HG03571 (cell line): ENCODE measurements at regions not wholly inside any gene's neighbourhood (a gene's known extent, or its start where the extent isn't known, plus 50 kb on each side); places are given as distances from the start of the nearest gene placed in this dataset.

ENCODE experiments used
- ATAC-seq: cut with Tn5 transposase; IDR thresholded peaks from one replicate; pipeline ENCODE4 v1.9.1; 2021; ENCODE audit not compliant: unreplicated experiment

- ATAC-seq: no peak
Measured at GRCh38 chr7:118013252-118014010, 140.2 kb upstream of the CTTNBP2 start.

DNA sequence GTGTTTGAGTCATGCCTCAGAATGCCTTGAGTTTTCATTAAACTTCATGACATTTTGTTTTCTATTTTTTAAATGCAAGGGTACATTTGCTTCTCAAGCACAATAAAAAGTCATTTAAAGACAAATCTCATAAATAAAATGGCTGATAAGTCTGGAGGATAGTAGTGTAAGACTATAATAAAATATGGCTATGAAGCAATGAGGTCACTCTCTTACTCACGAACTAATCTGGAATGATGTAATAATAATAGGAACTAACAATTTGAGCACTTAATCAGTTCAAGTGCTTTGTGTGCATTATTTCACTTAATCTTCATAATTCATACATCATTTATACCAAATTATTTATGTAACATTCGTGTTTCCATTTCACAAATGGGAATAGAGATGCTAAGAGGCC, 149.3 kb upstream of the CTTNBP2 start:
- ATAC-seq: no peak

DNA sequence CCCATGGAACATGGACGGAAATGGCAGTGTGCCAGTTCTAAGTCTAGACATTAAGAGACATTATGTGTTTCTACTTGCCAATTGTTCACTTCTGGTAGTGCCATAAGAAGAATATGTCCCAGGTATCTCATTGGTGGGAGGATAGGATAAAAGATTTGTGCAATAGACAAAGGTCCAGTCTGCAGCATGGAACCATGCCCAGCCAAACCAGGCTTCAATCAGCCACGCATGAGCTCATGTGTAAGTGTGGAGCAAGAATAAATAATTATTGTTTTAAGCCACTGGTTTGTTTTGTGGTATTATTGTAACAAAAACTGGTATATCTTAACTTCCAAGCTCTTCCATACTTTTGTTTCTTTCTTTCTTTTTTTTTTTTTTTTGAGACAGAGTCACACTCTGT, 153.6 kb upstream of the CTTNBP2 start:
- no peak for ATAC-seq

DNA sequence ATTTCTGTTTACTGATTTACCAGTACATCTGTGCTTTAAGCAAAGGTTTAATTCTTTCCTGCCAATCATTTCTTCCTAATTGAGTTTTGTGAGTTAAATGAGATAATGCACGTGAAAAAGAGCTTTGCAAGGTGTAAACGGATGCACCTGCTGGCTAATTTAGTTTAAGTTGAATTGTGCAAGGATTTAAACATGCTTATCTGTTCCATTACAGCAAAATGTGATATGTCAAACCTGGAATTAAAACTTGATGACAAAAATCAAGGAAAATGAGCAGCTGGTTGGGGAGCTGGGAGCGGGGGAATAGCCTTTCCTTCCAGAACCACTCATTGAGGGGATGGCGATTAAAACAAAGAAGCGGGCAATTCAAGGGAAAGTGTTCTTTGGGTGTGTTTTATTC, 155.0 kb upstream of the CTTNBP2 start:
- ATAC-seq: no peak

GRCh38 chr7:118029826-118030422, 154.0 kb upstream of the LSM8 start:
- ATAC-seq: no peak

DNA sequence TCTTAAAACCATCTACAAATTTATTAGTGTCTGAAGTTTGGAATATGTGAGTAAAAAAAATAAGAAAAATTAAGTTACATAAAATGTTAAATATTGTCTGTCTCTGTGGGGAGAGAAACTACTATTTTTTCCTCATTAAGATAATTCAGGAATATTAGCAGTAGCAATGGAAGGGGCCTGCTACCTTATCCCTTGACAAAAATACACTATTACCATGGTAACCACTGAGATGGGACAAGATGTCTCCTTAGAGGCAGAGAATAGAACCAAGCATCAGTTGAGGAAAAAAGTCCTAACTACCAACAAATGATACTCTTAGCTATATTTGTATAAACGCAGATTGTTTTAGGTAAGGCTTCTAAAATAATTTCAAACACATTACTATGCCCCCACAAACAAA, 150.7 kb upstream of the LSM8 start:
- no peak for ATAC-seq

GRCh38 chr7:118039963-118040489, 143.9 kb upstream of the LSM8 start:
- peak; percentile 36 for ATAC-seq

- ATAC-seq: peak; percentile 88
Measured at GRCh38 chr7:118040562-118040961, 143.4 kb upstream of the LSM8 start.

GRCh38 chr7:118041251-118041878, 142.6 kb upstream of the LSM8 start:
- ATAC-seq: no peak

GRCh38 chr7:118045629-118046028, 138.3 kb upstream of the LSM8 start:
- no peak for ATAC-seq

- ATAC-seq: no peak
Measured at GRCh38 chr7:118046086-118046485, 137.9 kb upstream of the LSM8 start.

GRCh38 chr7:118046801-118047200, 137.2 kb upstream of the LSM8 start:
- ATAC-seq: no peak

DNA sequence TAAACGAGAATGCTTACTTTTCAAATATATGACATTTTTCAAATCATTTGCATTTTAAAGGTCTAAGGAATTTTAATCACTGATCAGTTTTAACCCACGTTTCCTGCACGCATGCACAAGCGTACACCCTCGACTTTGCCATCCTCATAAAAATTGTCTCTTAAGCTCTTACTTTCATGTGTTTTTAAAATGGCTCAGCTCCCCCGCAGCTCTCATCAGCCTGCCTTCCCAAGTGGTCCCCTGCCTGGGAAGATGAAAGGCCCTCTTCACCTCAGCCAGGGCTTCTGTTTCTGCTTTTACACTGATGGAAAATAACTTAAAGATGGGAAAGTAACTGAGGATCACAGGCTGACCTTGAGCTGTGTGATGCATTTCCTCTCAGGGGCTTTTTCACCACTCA, 131.6 kb upstream of the LSM8 start:
- no peak for ATAC-seq

GRCh38 chr7:118053353-118053752, 130.6 kb upstream of the LSM8 start:
- ATAC-seq: no peak

GRCh38 chr7:118054529-118054928, 129.4 kb upstream of the LSM8 start:
- no peak for ATAC-seq

- ATAC-seq: no peak
Measured at GRCh38 chr7:118055647-118056046, 128.3 kb upstream of the LSM8 start.

GRCh38 chr7:118057404-118057803, 126.6 kb upstream of the LSM8 start:
- no peak for ATAC-seq

- ATAC-seq: no peak
Measured at GRCh38 chr7:118059209-118059608, 124.8 kb upstream of the LSM8 start.

DNA sequence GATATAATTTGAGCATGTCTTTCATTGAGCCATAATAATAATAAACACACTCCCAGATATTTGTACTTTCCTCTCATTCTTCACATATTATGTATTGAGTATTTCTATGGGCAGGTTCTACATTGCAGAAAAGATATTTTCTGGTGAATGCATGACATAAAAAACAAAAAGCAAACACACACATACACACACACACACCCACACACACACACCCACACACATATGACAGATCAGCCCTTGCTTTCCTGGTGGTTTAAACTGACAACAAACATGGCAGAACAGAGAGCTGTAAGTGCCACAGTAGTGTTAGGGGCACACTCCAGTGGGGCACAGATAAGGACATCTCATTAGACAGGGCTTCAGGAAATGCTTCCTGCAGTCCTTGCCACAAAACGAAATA, 123.3 kb upstream of the LSM8 start:
- no peak for ATAC-seq

DNA sequence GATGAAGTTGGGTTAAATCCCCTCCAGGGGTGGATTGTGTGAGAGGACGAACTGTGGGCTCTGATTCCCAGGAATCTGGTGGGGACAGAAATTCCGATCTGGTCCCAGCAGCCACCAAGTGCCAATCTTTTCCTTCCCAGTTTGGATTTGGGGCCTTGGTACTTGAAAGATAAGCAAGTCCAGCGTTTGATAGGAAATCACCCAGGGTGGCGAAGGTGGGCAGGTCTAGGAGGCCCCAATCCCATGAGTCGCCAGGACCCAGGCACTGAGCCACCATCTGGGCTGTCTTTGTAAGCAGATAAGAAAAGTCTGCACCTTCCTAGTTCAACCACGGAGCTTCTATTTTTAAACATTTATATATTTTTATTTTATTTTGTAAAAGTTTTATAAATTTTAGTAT, 122.6 kb upstream of the LSM8 start:
- ATAC-seq: no peak

DNA sequence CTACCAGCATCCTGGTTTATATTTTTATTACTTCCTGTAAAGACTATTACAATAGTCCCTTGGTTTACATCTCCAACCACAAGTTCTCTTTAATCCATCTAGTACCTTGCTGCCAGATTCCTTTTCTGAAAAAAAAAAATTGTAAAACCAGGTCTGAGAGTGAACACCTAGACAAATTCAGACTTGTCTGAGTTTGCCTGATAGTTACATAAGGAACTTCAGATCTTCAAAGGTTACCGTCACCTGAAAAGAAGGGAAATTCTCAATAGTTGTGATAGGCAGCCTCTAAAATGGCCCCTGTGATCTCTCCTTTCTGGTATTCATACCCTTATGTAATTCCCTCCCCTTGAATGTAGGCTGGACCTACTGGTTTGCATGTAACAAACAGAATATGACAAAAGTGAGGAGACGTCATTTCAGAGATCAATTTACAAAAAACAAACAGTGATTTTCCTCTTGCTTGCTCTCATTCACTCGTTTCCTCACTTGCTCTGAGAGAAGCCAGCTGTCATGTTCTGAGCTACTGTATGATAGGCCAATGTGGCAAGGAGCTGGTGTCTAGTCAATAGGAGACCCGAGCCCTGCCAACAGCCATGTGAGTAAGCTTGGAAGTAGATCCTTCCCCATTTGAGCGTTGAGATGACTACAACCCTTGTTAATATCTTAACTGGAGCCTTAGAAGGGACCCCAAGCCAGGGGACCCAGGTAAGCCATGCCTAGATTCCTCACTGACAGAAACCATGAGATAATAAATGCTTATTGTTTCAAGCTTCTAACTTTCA, 110.9 kb upstream of the LSM8 start:
- ATAC-seq: no peak
